ENCODE measurements at regions not wholly inside any gene's neighbourhood (a gene's known extent, or its start where the extent isn't known, plus 50 kb on each side); places are given as distances from the start of the nearest gene placed in this dataset.

- H3K4ac ChIP-seq (ENCODE audit: low read depth, low read length) = no peak overlapping the region
- no peak overlapping the region for H2BK5ac ChIP-seq (ENCODE audit: insufficient read length, low read length)
- no peaks in the 10 kb centered on the region for H3K9me3 ChIP-seq (ENCODE audit: control insufficient read depth, low read depth, low read length)
- no peaks in the 10 kb centered on the region for H4K20me1 ChIP-seq (ENCODE audit: control insufficient read depth, insufficient read depth, insufficient read length)
- no peak overlapping the region for H3K23ac ChIP-seq (ENCODE audit: insufficient read length, low read depth, low read length)
- no peaks in the 10 kb centered on the region for H3K36me3 Mint-ChIP-seq (ENCODE audit: insufficient read depth in 1 of 3, low read depth in 3 of 3)
- no peak overlapping the region for H4K91ac ChIP-seq (ENCODE audit: insufficient read length, low read depth, low read length)
- no peak for DNase-seq
- H3K27me3 Mint-ChIP-seq (ENCODE audit: low read depth) = no peaks in the 10 kb centered on the region; the same call in none of the 2 replicates
- H3K27ac ChIP-seq (ENCODE audit: insufficient read length, low read depth, low read length) = no peak overlapping the region
- H2BK15ac ChIP-seq (ENCODE audit: low read depth, low read length) = no peak overlapping the region
- H3K18ac ChIP-seq (ENCODE audit: insufficient read length, low read depth, low read length) = no peak overlapping the region
- no peak overlapping the region for H3K9ac ChIP-seq (ENCODE audit: extremely low read depth, insufficient read length, low read length)
- no peaks in the 10 kb centered on the region for H3K79me1 ChIP-seq (ENCODE audit: insufficient read depth, low read depth, low read length, poor library complexity, severe bottlenecking)
- H2BK12ac ChIP-seq (ENCODE audit: insufficient read length, low read depth, low read length) = no peak overlapping the region
- H4K8ac ChIP-seq (replicated peaks; ENCODE audit: insufficient read length, low read depth, low read length) = no peak overlapping the region
- H3K27me3 ChIP-seq (ENCODE audit: insufficient read depth, low read length) = no peaks in the 10 kb centered on the region
- H3K4me1 ChIP-seq (ENCODE audit: insufficient read depth, low read length) = no peaks in the 10 kb centered on the region
- no peak overlapping the region for H4K5ac ChIP-seq (ENCODE audit: insufficient read length, low read depth, low read length)
- H3K56ac ChIP-seq (ENCODE audit: insufficient read length, low read depth, low read length) = no peak overlapping the region
- no peaks in the 10 kb centered on the region for H3K9me3 Mint-ChIP-seq
- H3K4me3 Mint-ChIP-seq = no peak overlapping the region
- no peak overlapping the region for H2BK20ac ChIP-seq (ENCODE audit: low read depth, low read length, poor library complexity, severe bottlenecking)
- H3K79me2 ChIP-seq (ENCODE audit: insufficient read depth, low read length) = no peaks in the 10 kb centered on the region
- no peak for TF ChIP-seq CTCF (conservative IDR thresholded peaks at IDR 0.05)
- H3T11ph ChIP-seq (ENCODE audit: low read length) = no peak overlapping the region
- no peak overlapping the region for H2BK120ac ChIP-seq (ENCODE audit: low read depth, low read length, poor library complexity, severe bottlenecking)
- H3K4me2 ChIP-seq (ENCODE audit: insufficient read depth, insufficient read length, low read length) = no peak overlapping the region
- H3K14ac ChIP-seq (ENCODE audit: insufficient read depth, low read length) = no peak overlapping the region
- no peaks in the 10 kb centered on the region for H3K23me2 ChIP-seq (ENCODE audit: insufficient read length, low read depth, low read length, poor library complexity, severe bottlenecking)
- H2AK5ac ChIP-seq (ENCODE audit: insufficient read length, low read length) = no peak overlapping the region
- no peak overlapping the region for H3K27ac Mint-ChIP-seq
- no peak overlapping the region for H2AFZ ChIP-seq (ENCODE audit: low read length)
- no CpG with 5 or more reads among the region's 1 CpG for WGBS (ENCODE audit: extremely low coverage, insufficient read length, low lambda C conversion rate)
- peaks cover 6 to 7% of the 10 kb centered on the region in 2 experiments; a peak in 3 of 4 replicates for H3K4me1 Mint-ChIP-seq
Observed at GRCh38 chr12:77343291-77343690, 277.9 kb upstream of the E2F7 start.
